GM10266 (cell line): ENCODE measurements at regions not wholly inside any gene's neighbourhood (a gene's known extent, or its start where the extent isn't known, plus 50 kb on each side); places are given as distances from the start of the nearest gene placed in this dataset.
A peak's percentile ranks its signal among the peaks of the same experiment; 100 is the strongest.

ENCODE experiments used
- DNase-seq: peaks from one replicate; pipeline ENCODE4 v3.0.0; 2012; ENCODE audit errors: extremely low spot score
- TF ChIP-seq, protein P1 (sequence below): IDR thresholded peaks from 2 replicates; pipeline ENCODE4 v1.5.1; 2012; ENCODE audit warnings: mild to moderate bottlenecking, low read depth; ENCODE audit not compliant: control insufficient read depth, insufficient read depth; ENCODE audit errors: missing control alignments

DNA sequence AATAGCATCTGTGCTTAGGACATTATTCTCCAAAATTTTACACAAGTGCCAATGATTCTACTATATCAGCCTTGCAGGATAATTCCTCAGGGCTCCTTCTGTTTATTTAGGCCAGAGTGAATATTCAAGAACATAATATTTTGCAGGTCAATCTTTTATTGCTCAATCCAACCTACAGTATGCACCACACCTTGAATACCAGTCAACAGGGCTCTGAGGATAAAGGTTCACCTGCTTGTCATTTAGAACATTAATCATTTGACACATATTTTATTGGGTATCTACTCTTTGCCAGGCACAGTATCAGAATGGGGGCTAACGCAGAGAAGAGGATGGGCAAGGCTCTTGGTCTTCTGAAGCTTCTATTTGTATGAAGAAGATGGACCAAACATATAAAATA is 66.2 kb upstream of the SHISA3 start:
- DNase-seq = no peak

DNA sequence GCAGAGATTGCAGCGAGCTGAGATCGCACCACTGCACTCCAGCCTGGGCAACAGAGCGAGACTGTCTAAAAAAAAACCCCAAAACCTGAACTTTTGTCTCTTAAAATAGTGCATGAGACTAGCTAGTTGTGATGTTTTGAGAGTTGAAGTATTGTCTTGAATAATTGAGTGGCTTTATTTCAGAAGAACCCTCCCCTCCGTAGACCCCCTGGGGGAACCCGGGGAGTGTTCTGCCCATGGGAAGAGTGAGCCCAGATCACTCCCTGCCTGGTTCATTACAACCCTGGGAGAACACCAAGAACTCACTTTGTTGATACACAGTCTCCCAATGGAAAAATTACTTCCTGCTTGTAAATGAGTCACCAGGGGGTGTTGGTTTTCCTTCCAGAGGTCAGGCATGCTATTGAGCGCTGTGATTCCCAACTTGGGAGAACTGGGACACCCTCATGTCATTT is 65.3 kb upstream of the SHISA3 start:
- DNase-seq = peak; percentile 37
- TF ChIP-seq, protein P1, sequence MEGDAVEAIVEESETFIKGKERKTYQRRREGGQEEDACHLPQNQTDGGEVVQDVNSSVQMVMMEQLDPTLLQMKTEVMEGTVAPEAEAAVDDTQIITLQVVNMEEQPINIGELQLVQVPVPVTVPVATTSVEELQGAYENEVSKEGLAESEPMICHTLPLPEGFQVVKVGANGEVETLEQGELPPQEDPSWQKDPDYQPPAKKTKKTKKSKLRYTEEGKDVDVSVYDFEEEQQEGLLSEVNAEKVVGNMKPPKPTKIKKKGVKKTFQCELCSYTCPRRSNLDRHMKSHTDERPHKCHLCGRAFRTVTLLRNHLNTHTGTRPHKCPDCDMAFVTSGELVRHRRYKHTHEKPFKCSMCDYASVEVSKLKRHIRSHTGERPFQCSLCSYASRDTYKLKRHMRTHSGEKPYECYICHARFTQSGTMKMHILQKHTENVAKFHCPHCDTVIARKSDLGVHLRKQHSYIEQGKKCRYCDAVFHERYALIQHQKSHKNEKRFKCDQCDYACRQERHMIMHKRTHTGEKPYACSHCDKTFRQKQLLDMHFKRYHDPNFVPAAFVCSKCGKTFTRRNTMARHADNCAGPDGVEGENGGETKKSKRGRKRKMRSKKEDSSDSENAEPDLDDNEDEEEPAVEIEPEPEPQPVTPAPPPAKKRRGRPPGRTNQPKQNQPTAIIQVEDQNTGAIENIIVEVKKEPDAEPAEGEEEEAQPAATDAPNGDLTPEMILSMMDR = no peak

More for the DNA sequence above, 66.2 kb upstream of the SHISA3 start:
- TF ChIP-seq, protein P1 = no peak

DNA sequence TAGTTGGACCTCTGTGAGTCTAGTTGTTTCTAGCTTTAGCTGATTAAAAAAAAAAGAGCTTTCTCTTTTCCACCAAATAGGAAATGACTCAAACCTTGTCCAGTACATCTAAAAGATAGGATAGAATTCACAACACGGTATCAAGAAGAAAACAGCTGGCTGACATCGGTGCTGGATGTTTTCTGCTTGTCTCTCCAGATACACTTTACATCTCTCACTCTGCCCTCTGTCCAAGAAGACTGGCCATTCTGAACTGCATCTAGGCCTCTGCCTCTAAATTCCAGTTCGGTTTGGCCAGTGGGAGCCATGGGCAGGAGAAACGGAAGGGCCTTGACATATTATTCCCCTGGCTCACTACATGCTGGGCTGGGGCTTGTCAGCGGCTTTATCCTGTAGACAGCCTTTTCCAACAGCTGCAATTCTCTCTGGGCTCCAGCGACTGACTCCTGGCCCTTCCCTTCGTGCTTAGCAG is 57.3 kb upstream of the SHISA3 start:
- TF ChIP-seq, protein P1 = no peak
- no peak for DNase-seq

DNA sequence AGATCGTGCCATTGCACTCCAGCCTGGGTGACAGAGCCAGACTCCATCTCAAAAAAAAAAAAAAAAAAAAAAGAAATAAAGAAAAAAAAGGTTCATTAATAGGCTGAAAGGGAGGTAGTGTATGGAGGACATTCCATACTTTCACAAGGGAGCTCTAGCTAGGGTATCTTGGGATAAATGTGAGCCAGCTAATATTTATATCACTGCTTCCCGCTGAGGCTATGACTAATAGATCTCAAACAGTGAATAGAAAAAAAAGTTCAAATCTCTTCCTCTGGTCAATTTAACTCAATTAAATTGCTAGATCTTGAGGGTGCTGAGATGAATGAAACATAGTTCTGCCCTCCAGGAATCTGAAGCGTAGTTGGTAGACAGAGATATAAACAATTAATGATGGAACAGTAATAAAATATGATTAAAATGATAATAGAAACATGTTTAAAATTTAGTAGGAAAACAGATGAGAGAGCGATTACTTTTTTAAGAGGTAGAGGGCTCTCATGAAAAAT is 55.7 kb upstream of the SHISA3 start:
- DNase-seq = no peak
- TF ChIP-seq, protein P1 = no peak

DNA sequence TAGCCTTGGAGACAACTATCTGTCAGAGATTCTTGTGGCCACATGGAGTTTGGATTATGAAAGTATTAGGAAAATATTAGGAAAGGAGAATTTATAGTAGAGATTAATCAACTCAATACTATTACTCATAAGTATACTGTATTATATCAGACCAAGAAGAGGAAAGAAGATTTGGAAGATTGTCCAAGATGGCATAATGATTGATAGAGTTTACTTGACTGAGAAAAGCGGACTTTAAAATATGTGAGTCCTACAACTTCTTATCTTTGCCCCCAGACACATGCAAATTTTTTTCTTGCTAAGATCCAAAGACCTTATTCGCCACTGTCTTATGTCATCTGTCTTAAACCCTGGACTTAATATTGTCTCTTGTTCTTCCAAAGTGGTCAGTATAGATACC is 54.8 kb upstream of the SHISA3 start:
- DNase-seq = no peak
- TF ChIP-seq, protein P1 = no peak

DNA sequence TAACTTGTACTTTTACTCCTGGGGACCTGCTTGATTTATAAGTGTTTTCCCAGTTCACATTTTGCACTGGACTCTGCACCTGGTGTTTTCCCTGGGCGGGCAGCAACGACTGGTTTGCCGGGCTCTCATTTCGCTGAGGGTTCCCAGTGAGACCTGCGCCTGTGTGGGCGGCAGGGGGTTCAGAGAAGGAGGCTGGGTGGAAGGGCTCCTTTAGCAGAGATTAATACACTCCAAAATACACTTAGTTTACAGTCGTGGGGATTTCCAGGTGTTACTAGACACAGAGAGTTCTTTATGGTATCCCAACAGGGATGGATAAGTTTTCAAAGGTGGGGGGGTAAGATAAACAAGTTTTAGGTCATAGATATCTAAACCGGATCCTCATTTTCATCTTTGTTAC is 53.0 kb upstream of the SHISA3 start:
- DNase-seq = peak; percentile 44
- TF ChIP-seq, protein P1 = no peak

DNA sequence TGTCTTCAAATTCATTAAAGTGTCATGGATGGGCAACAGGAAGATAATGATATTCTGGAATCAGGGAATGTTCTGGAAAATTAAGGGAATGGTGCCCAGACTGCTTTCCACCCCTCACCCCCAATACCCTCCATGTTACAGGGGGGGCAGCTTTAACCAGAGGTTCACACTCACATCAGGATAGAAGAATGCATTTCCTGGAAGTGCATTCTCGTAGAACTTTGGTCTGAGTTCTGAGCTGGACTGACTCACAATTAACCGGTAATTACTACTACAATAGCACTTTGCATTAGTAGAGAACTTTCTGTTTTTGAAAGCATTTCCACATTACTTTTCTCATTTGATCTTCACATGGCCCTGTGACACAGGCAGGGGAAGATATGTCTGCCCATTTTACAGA is 52.5 kb upstream of the SHISA3 start:
- TF ChIP-seq, protein P1 = no peak
- no peak for DNase-seq
